GM12801 (cell line): ENCODE measurements at regions not wholly inside any gene's neighbourhood (a gene's known extent, or its start where the extent isn't known, plus 50 kb on each side); places are given as distances from the start of the nearest gene placed in this dataset.

Experiments
- TF ChIP-seq, protein P1 (sequence below): IDR thresholded peaks from one replicate; pipeline ENCODE4 v1.5.1; 2011; ENCODE audit warnings: control low read depth; ENCODE audit not compliant: insufficient read length; ENCODE audit errors: extremely low read depth

- TF ChIP-seq, protein P1, sequence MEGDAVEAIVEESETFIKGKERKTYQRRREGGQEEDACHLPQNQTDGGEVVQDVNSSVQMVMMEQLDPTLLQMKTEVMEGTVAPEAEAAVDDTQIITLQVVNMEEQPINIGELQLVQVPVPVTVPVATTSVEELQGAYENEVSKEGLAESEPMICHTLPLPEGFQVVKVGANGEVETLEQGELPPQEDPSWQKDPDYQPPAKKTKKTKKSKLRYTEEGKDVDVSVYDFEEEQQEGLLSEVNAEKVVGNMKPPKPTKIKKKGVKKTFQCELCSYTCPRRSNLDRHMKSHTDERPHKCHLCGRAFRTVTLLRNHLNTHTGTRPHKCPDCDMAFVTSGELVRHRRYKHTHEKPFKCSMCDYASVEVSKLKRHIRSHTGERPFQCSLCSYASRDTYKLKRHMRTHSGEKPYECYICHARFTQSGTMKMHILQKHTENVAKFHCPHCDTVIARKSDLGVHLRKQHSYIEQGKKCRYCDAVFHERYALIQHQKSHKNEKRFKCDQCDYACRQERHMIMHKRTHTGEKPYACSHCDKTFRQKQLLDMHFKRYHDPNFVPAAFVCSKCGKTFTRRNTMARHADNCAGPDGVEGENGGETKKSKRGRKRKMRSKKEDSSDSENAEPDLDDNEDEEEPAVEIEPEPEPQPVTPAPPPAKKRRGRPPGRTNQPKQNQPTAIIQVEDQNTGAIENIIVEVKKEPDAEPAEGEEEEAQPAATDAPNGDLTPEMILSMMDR, result no peak
Measured at GRCh38 chr12:127149226-127149964, 1117.6 kb upstream of the TMEM132C start.

DNA sequence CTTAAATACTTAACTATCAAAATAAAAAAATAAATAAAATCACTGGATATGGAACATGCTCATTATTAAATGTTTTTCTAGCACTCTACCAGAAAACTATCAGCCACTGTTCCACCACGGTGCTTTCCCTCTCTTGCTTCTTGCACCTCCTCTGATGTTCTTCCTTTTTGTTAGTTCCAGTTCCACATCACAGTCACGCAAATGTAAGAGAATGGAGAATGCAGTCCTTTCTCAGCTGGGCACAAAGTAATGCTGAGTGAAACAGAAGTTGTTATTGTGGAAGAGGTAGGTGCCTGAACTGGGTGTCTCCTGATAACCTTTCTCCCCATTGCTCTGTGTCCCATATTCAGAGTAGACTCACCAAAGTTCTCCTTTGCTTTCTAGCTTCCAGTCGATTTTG lies 1116.9 kb upstream of the TMEM132C start:
- TF ChIP-seq, protein P1, result no peak

- TF ChIP-seq, protein P1, result no peak
Measured at GRCh38 chr12:127150479-127150878, 1116.5 kb upstream of the TMEM132C start.

GRCh38 chr12:127150956-127151355 lies 1116.0 kb upstream of the TMEM132C start:
- TF ChIP-seq, protein P1, result no peak

DNA sequence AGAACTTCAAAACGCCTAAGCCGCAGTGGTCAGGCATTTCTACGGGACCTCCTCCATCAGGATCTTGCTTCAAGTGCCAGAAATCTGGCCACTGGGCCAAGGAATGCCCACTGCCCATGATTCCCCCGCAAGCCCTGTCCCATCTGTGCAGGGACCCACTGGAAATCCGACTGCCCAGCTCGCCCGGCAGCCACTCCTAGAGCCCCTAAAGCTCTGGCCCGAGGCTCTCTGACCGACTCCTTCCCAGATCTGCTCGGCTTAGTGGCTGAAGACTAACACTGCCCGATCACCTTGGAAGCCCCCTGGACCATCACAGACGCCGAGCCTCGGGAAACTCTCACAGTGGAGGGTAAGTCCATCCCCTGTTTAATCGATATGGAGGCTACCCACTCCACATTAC lies 1113.0 kb upstream of the TMEM132C start:
- TF ChIP-seq, protein P1, result no peak

DNA sequence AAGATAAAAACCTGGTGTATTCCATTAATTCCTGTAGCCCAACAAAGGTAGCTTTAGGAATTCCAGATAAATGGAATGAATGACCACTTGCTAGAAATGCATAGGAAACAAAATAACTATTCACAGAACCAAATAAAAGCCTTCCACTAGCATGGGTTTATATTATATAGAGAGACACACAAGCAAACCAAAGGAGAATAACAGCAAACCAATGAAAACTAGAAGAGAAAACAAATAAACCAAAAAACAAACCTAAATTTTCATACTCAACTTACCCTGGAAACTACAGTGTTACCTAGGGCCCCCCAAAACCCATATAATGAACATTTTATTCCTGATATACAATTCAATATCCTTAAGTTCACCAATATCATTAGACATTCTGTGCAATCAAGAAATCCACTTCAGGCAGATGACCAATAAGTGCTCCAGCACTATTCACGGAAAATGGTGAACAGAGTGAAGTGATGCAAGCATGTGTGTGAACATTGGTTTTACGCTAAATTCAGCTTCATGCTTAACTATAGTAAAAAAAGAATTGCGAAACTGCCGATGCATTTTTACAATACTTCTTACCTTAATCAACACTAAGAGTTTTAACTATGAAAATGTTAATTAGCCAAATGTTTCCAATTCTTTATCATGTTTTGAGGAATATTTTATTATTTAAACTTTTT lies 1108.4 kb upstream of the TMEM132C start:
- TF ChIP-seq, protein P1, result no peak

DNA sequence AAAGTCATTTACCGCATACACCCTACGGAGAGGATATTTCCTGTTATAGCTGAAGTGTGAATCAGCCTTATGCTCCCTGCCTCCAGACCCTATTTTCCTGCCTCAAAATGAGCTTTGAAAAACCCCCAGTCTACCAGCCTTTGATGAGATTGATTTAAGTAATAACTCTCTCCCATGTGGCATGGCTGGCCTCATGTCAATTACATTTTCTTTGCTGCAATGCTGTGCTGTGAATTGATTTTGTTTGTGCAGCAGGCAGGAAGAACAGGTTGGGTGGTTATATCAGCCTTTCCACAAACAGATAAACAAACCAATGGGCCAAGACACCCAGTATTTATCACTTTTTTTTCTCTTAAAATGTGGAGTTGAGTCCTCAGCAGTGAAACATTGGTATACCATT lies 1105.5 kb upstream of the TMEM132C start:
- TF ChIP-seq, protein P1, result no peak
